D721Med (cell line): ENCODE measurements at regions not wholly inside any gene's neighbourhood (a gene's known extent, or its start where the extent isn't known, plus 50 kb on each side); places are given as distances from the start of the nearest gene placed in this dataset.

Experiments
- DNase-seq: peaks from one replicate; pipeline ENCODE4 v3.0.0; 2011; ENCODE audit warnings: low spot score; ENCODE audit not compliant: insufficient read length
- FAIRE-seq: peaks from 2 replicates; lab custom pipeline; 2011; peaks lifted over from hg19 to GRCh38; lab: Jason Lieb, UNC
- TF ChIP-seq, protein P1 (sequence below): IDR thresholded peaks from 2 replicates; pipeline ENCODE4 v1.5.1; 2012; ENCODE audit warnings: mild to moderate bottlenecking, control low read depth; ENCODE audit not compliant: insufficient read depth; ENCODE audit errors: missing control alignments

DNA sequence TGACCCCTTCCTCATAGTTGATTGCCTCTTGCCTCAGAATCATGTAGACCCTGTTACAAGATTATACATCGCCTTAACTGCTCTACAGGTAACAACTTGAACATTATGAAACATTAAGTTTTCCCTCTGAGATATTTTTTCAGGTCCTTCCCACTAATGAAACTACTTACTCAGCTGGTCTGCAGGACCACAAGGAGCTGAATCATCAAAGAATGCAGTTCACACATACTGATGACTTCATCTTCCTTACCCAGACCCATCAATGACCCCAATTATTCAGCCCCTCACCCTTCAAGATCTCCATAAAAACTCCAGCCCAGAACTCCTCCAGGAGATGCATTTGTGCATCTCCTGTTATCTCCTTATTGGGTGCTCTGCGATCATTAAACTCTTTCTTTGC lies 720.9 kb downstream of the RAPGEF2 start:
- DNase-seq (no peak), FAIRE-seq (no peak)
- TF ChIP-seq, protein P1, sequence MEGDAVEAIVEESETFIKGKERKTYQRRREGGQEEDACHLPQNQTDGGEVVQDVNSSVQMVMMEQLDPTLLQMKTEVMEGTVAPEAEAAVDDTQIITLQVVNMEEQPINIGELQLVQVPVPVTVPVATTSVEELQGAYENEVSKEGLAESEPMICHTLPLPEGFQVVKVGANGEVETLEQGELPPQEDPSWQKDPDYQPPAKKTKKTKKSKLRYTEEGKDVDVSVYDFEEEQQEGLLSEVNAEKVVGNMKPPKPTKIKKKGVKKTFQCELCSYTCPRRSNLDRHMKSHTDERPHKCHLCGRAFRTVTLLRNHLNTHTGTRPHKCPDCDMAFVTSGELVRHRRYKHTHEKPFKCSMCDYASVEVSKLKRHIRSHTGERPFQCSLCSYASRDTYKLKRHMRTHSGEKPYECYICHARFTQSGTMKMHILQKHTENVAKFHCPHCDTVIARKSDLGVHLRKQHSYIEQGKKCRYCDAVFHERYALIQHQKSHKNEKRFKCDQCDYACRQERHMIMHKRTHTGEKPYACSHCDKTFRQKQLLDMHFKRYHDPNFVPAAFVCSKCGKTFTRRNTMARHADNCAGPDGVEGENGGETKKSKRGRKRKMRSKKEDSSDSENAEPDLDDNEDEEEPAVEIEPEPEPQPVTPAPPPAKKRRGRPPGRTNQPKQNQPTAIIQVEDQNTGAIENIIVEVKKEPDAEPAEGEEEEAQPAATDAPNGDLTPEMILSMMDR: no peak

DNA sequence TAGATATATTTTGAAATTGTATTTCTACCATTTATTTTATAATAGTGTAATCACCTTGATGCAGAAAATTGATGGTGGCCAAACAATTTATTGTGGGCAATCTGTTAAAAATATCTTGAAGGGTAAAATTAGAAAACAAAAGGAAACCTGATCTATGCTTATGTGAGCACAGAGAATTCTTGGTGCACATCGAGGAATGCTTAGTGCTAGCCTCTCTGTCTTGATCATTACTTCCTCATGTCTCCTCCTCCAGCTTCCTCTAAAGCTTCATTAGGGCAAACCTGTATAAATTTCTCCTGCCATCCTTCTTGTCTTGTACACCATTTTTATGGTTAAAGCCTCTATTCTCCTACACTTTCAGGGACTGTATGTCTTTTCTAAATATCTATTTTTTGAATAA lies 725.8 kb downstream of the RAPGEF2 start:
- TF ChIP-seq, protein P1: no peak
- no peak for FAIRE-seq
- no peak for DNase-seq

DNA sequence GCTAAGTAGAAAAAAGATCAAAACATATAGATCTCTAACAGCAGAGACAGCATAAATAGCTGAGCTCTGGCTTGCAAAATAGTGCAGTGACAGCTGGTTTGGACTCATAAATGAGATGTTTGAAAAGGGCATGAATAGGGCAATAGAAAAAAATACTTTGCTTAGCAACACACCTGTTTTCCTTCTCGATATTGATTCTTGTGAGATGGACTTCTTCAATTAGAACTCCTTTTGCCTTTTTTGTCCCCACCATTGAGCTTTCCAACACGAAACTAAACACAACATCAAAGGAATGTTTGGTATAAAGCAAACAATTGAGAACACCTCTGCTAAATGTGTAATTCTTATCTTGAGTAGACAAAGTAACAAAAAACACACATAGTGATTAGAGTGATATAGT lies 726.3 kb downstream of the RAPGEF2 start:
- DNase-seq (no peak), FAIRE-seq (no peak)
- TF ChIP-seq, protein P1: no peak

- TF ChIP-seq, protein P1: no peak
- DNase-seq: no peak
- FAIRE-seq: no peak
These were observed 734.2 kb downstream of the RAPGEF2 start for GRCh38 chr4:159837071-159837470.

DNA sequence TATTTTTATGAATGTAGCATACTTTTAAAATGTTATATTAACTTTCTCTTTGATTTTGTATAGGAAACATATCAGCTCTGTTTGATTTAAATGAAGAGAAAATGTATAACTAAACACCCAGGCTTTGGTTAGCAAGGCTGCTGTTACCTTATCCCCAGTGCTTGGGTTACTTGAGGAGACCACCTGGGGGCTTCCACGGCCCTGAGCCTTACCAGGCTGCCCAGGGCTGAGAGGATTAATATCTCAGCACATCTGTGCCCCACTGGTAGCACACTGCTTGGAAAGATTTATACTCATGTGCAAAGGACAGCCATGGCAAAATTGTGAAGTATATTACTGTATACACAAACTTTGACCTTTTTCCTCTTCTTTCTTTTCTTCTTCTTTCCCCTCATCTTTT lies 752.9 kb downstream of the RAPGEF2 start:
- no peak for DNase-seq
- FAIRE-seq: no peak
- TF ChIP-seq, protein P1: no peak

DNA sequence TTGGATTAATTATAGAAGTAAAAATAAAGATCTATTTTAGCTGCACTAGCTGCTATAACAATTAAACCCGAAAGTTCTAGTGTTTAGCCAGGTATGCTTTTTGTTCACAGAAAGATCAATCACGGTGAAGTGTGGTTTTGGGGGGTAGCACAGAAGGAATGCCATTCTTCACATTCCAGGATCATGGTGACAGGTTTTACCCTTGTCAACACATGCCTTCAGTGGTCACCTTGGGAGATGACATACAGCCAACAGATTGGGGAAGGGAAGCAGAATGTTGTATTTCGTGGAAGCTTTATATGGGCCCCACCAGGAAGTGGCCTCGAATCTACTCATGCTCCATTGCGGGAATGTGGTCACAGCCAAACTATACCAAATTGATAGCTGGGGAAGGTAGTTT lies 753.6 kb downstream of the RAPGEF2 start:
- DNase-seq (no peak), FAIRE-seq (no peak)

DNA sequence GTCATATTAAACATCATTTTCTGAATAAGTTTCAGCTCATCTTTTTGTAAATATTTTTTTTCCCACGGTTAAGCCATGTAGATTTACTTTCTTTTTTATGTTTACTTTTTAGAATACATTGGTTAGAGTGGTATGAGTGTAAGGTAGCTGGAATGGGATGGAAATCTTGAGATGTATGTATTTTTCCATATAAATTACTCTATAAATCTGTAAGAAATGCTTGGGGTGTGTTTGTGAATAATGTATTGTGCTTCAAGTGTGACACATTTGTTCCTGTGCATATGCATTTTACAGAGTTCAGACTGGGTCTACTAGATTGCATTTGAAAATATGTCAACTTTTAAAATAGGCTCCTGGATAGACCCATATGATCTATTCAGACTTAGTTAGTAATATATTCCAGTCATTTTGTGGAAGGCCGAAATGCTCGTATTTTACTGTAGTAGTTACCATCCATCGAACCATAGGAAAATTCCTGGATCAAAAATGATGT lies 756.8 kb downstream of the RAPGEF2 start:
- TF ChIP-seq, protein P1: no peak
- no peak for FAIRE-seq

More for the DNA sequence above, 753.6 kb downstream of the RAPGEF2 start:
- TF ChIP-seq, protein P1: no peak

More for the DNA sequence above, 756.8 kb downstream of the RAPGEF2 start:
- no peak for DNase-seq
